GM19455 (cell line): ENCODE measurements at regions not wholly inside any gene's neighbourhood (a gene's known extent, or its start where the extent isn't known, plus 50 kb on each side); places are given as distances from the start of the nearest gene placed in this dataset.

Experiments
- ATAC-seq: cut with Tn5 transposase; IDR thresholded peaks from one replicate; pipeline ENCODE4 v1.9.1; 2021; ENCODE audit not compliant: unreplicated experiment

DNA sequence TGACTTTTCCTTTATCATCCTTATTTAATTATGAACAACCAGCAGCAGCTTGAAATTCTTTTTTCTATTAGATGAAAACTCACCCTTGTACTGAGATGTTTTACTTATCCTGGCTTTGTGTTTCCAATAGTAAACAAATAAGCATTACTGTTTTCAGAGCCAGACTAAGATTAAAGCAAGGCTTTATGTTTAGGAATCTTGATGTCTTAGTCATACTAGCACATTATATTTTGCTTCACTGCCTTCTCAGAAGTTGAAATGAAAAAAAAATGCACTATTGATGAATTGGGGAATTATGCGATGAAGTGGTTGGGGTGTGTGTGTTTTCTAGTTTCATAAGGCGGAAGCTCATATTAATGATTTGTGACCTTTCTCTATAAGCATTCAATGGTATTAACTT, 301.2 kb upstream of the E2F7 start:
- ATAC-seq: no peak

DNA sequence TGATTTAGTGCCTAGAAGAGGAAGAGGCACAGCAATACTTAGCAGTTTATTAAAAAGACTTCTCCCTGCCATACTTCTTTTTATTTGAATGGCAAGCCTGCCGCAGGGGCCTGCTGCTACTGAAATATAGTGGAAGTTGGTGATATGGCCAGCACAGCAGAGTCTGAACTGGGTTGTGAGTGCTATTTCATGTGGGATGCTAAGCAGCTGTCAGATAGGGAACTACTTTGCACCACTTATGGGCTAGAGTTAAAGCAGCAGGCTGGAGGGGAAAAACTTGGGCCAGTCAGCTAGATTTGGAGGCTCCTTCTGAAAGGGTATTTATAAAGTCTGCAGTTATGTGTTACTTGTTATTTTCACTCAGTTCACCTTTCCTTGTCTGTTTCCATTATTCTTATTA, 299.0 kb upstream of the E2F7 start:
- no peak for ATAC-seq

DNA sequence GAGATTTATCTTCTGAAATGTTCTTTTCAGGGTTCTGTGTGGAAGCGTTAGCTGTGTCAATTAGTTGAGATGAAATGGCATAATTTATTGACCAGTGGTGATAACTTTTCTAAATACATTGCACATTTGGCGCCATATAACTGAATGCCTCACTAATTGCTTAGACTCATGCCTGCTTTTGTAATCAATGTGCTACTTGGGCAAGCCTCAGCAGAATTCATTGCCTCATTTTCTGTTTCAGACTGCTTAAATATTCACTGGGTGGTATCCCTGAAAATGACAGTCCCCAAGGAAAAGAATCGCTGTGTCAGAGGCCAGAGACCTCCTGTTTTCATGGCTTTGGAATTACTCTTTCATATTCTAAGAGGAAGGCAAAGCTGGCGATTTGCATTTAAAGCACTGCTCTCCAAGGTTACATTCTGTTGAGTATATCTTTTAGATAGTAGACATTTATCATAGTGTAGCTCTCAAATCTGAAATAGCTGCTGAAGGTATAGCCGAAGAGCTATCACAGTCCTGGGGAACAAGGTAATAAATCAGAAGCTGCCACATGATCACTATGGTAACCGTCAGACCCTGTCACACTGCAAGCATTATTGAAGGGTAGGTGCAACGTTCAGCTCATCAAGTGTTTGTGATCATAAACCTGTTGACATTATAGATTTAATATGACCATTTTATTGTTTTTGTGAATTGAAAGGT, 297.3 kb upstream of the E2F7 start:
- no peak for ATAC-seq

DNA sequence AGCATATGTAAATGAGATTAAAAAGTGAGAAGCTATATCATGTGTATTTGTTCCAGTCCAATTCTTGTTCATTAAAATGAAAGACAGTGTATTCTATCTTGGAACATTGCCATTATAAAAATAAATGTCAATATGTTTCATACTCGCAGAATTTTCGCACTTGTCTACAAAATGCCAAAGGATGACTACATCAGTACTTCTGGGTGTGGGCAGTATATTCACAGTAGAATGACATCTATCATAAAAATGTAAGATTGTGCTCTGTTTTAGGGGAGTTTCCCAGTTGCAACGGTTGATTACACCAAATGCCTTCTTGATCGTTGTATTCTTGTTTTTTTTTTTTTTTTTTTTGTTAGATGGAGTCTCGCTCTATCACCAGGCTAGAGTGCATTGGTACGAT, 292.3 kb upstream of the E2F7 start:
- no peak for ATAC-seq

DNA sequence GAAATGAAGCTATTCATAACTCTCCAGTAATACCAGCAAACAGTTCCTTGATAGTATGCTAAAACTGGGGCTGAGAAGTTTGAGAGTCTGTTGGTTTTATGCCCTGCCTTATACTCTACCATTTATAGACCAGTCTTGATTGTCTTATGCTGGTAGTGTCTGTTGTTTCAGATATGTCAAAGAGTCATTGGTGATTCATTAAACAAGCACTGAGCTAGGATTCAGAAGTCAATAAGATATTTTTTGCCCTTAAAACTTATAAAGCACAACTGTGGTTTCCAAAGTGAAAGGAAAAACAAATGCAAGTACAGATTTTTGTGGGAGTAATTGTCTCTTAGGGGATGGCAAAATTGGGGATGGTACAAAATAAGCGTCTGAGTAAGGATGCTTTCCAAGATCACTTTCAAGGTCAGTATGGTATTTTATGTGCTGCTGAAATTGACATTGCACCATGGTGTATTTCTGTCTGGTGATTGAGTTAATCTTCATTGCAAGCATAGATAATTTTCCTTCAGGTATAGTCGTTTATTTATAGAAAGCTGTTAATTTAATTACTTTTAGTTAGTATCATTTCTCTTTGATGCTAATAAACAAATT, 289.5 kb upstream of the E2F7 start:
- ATAC-seq: no peak

DNA sequence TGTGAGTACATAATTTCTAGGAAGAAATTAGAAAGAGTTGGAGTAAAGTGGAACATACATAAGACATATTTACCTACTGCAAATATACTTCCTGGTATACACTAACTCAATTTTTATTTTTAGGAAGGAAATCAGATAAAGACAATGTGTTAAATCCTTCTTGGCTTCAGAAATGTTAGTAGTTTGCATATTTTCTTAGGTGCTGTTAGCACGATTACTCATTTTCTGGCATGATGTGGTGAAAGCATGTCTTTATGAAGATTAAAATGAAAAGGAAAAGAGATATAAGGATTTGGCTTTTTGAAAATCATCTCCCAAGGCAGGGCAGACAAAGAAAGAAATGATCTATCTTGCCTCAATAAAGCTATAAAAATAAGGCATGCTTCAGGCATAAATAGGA, 287.6 kb upstream of the E2F7 start:
- no peak for ATAC-seq

DNA sequence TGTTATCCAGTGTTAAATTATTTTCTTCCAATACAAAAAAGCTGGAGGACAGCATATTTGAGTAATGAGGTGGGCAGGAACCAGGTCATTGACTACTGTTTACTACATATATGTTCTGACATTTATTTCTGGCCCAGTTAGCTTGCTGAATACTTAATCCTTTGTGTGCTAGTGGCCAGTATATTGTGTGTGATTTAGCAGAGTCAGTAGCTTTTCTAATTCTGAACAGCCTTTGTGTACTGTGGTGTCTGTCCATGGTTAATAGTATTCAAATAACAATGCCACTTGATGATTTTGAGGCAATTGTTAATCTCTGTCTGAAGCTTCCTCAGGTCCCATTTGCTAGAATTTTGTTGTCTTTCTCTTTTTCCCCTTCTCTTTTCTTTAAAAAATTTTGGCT, 286.5 kb upstream of the E2F7 start:
- ATAC-seq: no peak

DNA sequence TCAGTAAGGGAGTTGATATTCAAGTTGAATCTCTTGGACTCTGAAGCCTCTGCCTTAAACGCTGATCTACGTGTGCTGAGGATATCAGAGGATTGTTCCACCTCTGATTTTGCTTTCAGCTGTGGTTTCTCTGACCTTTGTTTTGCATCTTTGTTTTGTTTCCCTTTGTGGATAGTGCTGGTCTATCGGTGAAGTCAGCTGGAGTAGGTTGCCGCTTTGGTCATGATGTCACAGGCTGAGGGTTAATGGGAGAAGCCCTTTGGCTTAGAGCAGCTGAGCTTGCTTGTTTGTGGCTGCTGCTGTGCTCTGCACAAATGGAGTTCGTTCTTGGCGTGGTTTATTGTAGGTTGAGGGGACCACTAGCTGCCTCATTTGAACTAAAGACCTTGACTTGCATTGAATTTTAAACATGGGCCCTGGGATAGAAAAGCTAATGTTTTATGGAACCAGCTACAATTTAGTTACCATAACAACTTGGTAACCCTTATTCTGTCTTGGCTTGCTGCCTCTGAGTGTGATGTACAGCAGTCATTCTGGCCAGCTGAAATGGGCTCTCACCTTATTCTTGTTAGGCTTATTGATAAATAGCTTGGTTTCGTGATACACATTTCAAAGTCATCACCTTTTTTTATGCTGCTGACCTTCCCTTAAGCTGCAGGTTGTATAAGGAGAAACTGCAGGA, 284.5 kb upstream of the E2F7 start:
- ATAC-seq: no peak

DNA sequence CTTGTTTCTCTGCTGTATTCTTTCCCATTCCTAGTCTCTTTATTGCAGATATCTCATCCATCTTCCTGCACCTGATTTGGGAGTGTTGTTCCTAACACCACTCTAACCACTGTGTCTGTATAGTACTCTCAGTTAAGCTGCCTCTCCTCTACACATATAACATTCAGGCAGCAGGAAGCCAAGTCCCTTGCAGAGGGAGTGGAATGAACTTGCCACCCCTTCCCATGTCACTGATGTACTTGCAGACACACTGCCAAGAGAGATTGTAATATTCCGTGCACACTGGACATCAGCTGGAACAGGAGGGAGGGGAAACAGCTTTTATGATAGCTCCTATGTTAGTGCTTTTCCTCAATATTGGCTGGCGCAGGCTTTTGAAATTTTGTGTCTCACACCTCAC, 281.6 kb upstream of the E2F7 start:
- ATAC-seq: no peak

DNA sequence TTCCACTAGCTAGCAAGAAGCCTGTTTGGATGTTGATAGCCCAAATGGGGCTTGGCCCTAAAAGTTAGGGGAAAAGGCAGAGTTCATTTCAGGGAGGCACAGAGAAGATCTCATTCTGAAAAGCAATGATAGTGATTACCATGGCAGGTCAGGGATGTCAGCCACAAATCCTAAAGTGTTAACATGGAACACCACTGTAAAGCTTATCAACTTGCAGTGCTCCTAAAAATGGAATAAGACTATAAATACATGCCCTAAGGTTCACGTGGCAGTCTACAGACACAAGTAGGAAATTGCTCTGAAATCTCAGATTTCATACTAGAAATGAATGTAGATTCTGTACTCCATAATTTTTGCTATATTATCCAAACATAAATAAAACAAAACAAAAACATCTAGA, 280.0 kb upstream of the E2F7 start:
- no peak for ATAC-seq

DNA sequence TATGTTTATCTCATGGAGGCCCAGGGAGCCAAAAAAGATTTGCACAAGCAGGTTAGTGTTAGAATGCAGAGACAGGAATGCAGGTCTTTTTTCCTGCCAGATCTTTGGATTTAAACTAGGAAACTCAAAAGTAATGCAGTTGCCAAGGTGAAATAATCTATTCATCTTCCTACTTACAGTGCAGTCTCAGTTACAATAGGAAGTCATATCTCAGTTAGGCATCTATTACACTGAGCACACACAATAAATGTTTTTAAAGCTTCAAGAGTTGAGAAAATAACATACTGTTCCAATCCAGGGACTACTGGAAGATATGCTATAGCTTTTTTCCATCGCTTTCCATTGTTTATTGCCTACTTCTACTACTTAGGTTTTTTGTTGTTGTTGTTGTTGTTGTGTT, 279.3 kb upstream of the E2F7 start:
- no peak for ATAC-seq

DNA sequence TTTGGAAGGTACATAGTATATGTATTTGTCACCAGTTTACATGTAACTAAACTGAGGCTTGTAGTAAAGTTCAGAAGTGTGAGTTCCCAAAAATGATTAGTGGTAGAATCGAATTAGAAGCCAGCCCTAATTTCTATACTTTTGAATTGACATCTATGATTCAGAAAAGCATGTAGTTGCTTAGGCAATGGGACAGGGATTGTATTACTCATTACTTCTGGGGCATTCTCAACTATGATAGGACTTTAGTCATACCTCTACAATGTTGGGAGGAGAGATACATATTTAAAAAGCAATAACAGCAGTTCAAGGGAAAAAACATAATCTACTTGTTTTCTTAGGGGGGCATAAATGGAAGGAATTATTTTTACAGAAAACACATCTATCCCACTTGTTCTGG, 277.9 kb upstream of the E2F7 start:
- no peak for ATAC-seq

DNA sequence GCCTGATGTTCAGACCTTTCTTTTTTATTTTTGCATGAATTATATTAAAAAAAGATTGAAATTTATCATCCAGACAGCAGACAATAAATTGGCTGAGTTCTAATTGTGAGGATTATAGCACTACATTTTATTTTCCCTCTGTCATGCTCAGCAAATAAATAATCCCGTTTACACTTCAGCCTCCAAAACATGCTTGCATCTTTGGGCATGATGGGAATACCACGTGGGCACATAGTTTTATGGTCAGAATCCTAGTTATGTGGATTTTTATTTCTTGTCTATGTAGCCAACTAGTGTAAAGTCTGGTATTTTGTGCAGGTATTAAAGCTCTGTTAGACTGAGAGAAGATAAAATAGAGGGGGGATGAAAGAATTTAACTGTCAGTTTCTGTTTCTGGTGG, 276.9 kb upstream of the E2F7 start:
- no peak for ATAC-seq

DNA sequence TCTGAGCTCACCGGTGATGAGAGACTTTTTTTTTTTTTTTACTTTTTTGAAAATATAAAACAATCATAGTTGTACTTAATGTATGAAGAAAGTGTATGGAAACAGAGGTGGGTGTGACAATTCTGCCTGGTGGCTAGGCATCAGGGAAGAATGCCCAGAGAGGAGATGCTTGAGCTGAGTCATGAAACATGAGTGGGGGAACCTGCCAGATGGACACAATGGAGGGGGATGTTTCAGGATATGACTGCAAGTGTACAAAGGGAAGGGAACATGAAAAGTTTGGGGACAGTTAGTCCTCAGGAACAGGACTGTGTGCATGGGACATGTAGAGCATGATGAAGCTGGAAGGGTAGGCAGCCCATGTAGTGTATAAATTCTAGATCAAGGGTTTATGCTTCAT, 274.2 kb upstream of the E2F7 start:
- no peak for ATAC-seq

DNA sequence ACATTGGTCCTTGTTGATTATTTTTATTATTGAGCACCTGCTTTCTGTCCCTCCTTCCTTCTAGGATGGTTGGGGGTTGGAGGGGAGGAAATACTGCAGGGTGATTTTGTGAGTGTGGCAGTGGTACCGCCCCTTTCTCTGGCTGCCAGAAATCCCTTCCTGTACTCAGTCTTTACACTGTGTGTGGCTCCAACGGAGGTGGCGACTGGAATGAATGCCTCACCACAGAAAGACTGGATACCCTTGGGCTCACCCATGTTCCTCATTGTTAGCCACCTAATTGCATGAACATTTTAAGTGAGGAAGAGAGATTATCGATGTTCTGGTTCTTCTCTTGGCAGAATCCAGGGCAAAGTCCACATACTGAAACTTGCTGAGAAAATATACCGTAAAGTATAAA, 272.0 kb upstream of the E2F7 start:
- ATAC-seq: no peak

DNA sequence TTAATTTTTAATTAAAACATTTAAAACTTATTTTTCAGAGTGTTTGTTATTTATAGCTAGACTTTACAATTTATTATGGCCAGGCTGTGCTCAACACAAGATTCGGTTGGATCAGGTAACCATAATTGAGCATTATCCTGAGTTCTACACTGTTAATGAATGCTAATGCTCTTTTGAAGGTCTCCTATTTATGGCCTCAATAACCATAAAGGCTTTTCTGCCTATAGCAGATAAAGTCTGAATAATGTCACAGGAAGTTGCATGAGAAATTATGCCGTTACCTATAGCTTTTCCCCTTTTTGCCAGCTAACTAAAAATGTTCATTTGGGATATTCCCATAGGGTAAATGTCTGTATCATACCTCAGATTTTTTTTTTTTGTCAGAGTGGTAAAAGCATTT, 269.4 kb upstream of the E2F7 start:
- ATAC-seq: no peak

DNA sequence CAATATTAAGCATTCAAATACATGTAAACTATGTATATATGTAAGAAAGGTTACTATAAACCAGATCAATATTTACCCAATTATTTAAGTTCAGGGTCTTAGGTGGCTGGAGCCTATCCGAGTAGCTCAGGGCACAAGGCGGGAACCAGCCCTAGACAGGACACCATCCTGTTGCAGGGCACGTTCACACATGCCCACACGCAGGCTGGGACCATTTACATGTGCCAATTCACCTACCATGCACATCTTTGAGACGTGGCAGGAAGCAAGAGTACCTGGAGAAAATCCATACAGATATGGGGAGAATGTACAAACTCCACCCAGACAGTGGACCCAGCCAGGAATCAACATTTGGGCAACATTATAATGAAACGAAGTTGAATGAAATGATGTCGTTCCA, 263.0 kb upstream of the E2F7 start:
- ATAC-seq: no peak

DNA sequence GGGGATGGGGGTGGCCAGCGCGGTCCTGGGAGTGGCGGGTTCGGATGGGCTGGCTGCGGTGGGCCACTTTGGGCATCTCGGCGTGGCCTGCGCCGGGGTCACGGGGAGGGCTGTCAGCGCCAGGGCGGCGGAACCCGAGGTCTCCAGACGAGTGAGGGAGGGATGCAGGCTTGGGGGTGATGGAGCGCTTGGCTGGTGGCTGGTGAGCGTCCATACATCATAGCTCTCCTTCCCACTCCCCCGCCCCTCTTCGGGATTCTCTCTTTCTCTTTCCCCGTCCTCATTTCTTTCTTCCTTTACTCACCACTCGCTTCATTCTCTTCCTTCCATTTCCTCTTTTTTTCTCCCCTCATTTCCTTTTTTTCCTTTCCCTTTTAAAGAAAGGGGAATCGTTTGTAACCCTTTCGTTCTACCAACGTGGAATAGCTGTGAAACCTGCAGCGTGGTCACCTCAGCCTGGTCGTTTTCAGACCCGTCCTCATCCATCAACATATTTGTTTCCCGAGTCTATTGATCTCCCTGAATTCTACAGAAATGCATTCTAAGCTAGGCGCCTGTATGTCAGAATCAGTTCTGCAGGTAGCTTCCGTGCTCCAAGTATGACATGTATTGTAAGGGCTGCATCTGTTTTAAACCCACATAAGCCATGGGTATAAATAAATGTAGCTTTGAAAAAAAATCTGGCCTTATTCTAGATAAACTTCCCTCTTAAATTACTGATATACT, 260.3 kb upstream of the E2F7 start:
- ATAC-seq: no peak

DNA sequence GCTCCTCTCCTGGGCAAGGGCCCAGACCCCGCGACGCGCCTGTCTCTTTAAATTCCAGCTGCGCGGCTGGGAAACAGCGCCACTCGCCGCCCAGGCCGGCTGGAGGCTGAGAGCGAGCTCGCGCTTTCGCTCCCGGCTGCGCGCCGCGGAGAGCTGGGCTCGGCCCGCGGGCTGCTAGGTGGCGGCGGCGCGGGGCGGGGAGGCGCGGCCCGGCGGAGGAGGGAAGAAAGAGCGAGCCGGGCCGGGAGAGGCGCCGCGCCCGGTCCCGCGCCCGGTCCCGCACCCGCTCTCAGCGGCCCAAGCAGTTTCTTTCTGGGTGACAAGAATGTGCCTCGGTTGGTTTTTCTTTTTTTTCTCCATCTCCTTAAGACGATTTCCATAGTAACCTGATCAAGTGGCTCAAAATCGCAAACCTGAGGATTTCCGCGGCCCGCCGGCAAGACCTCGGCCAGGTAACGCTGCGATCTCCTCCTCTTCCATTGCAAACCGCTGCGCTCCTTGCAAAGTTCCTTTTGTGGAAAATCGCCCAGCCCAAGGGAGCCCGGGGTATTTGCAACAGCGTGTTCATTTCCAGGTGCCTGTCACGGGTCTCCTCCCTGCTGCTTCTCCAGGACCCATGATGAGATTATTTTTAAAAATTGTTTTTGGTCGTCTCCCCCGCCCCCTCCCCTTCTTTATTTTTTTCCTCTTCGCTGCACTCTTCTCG, 259.5 kb upstream of the E2F7 start:
- ATAC-seq: peak; percentile 84

DNA sequence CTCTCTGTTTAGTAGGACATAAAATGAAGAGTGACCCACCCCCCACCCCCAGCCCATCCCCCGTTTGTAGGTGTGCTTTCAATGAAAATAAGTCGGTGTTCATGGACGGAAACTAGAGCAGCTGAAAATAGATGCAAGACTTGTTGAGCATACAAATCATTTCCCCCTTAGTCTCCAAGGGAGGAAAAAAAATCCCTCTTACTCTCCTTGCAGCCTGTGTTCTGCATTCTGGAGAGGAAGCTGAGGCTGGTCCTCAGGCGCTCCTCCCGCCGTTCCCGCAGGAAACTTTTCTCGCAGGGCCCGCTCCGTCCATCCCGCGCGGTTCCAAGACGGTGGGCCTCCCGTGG, 259.0 kb upstream of the E2F7 start:
- no peak for ATAC-seq

DNA sequence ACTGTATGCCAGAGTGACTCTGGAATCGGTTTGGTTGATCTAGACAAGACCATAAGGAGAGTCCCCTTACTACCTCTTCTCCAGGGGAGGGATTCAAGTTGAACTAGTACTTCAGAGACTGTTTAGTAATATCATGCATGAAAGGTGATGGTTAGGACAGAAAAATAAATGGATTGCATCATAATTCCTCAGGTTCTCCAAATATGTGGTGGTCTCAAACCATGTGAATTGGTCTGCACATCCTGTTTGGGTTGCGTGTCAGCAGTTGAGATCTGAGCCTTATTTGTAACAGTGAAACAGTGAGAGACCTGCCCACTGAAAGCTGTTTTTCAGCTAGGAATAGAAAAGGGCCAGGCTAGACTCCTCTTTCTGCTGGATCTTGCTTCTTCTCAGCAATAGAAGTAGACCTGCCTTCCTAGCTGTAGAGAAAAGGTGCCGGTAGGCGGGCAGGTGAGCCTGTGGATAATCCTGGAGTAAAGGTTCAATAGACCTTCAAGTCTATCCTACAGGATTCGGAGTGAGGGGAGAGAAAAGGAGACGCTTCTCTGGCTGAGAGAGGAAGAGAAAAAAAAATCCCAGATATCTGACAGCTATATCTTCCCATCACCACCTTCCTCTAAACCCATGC, 258.5 kb upstream of the E2F7 start:
- ATAC-seq: no peak
